GM12892 (cell line): ENCODE measurements at regions not wholly inside any gene's neighbourhood (a gene's known extent, or its start where the extent isn't known, plus 50 kb on each side); places are given as distances from the start of the nearest gene placed in this dataset.
A peak's percentile ranks its signal among the peaks of the same experiment; 100 is the strongest.

ENCODE experiments used
- DNase-seq: peaks from one replicate; pipeline ENCODE4 v3.0.0; 2011; ENCODE audit not compliant: insufficient read length
- FAIRE-seq: peaks from 2 replicates; lab custom pipeline; 2011; peaks lifted over from hg19 to GRCh38; lab: Jason Lieb, UNC
- POLR2A ChIP-seq: IDR thresholded peaks from 2 replicates; pipeline ENCODE4 v1.6.1; 2011; ENCODE audit warnings: low read depth, low read length, control low read depth
- POLR2AphosphoS5 ChIP-seq: IDR thresholded peaks from 2 replicates; pipeline ENCODE4 v1.6.1; 2011; ENCODE audit warnings: low read depth, low read length, control low read depth
- TAF1 ChIP-seq: IDR thresholded peaks from 2 replicates; pipeline ENCODE4 v1.6.1; 2011; ENCODE audit warnings: low read depth, mild to moderate bottlenecking, control low read depth, low read length, borderline replicate concordance

- TF ChIP-seq POLR2A: no peak
- TF ChIP-seq POLR2AphosphoS5: no peak
- no peak for TF ChIP-seq TAF1
- no peak for DNase-seq
- FAIRE-seq: peak; percentile 62
Measured at GRCh38 chr12:46109343-46110222, 119.2 kb upstream of the SCAF11 start.

- DNase-seq (peak; percentile 17), FAIRE-seq (peak; percentile 94)
- TF ChIP-seq POLR2AphosphoS5: no peak
- no peak for TF ChIP-seq POLR2A
- TF ChIP-seq TAF1: no peak
Measured at GRCh38 chr12:46108721-46109120, 118.3 kb upstream of the SCAF11 start.

- no peak for FAIRE-seq
- no peak for TF ChIP-seq POLR2A
- TF ChIP-seq TAF1: no peak
- no peak for TF ChIP-seq POLR2AphosphoS5
- DNase-seq: no peak
Measured at GRCh38 chr12:46107591-46107990, 117.2 kb upstream of the SCAF11 start.

GRCh38 chr12:46105735-46106134 lies 115.4 kb upstream of the SCAF11 start:
- FAIRE-seq: no peak
- DNase-seq: no peak
- no peak for TF ChIP-seq POLR2AphosphoS5
- TF ChIP-seq TAF1: no peak
- TF ChIP-seq POLR2A: no peak

- TF ChIP-seq TAF1 (no peak), POLR2A (no peak), POLR2AphosphoS5 (no peak)
- no peak for DNase-seq
- FAIRE-seq: no peak
Measured at GRCh38 chr12:46103559-46104383, 113.4 kb upstream of the SCAF11 start.

GRCh38 chr12:46101485-46101869 lies 111.1 kb upstream of the SCAF11 start:
- no peak for TF ChIP-seq POLR2AphosphoS5
- DNase-seq: no peak
- no peak for FAIRE-seq

- TF ChIP-seq TAF1 (no peak), POLR2A (no peak), POLR2AphosphoS5 (no peak)
- no peak for DNase-seq
- no peak for FAIRE-seq
Measured at GRCh38 chr12:46100551-46101484, 110.4 kb upstream of the SCAF11 start.

- no peak for TF ChIP-seq POLR2A
- no peak for TF ChIP-seq POLR2AphosphoS5
- FAIRE-seq: no peak
Measured at GRCh38 chr12:46089414-46090162, 99.2 kb upstream of the SCAF11 start.

GRCh38 chr12:46087916-46088439 lies 97.6 kb upstream of the SCAF11 start:
- FAIRE-seq (no peak), DNase-seq (no peak)
- TF ChIP-seq POLR2AphosphoS5 (no peak), TAF1 (no peak), POLR2A (no peak)

More at GRCh38 chr12:46089414-46090162, 99.2 kb upstream of the SCAF11 start:
- no peak for DNase-seq

- TF ChIP-seq POLR2A: no peak
- no peak for TF ChIP-seq POLR2AphosphoS5
- no peak for TF ChIP-seq TAF1
- FAIRE-seq: no peak
- DNase-seq: no peak
Measured at GRCh38 chr12:46084666-46085631, 94.6 kb upstream of the SCAF11 start.
